ENCODE measurements at regions not wholly inside any gene's neighbourhood (a gene's known extent, or its start where the extent isn't known, plus 50 kb on each side); places are given as distances from the start of the nearest gene placed in this dataset.
"Not testable (repeated sequence)": the region's sequence is repeated elsewhere in the genome, so short reads cannot be mapped to it uniquely, and the experiment has no call there.

DNA sequence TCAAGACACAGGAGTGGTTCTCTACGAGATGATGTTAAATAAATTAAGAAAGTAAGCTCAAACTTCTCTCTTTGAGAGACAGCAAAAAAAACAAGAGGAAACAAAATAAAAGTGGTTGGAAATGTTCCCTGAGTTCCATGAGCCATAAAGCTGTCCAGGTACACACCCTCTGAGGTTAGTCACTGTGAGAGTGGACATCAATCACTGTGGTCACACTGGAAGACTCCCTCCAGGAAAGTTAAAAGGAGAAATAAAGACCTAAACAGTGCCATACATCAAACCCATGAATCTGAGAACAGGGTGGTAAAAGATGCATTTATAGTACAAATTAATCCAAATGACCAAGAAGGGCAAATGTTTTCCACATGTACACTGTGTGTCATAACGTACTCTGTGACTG lies 188.9 kb upstream of the FAM174A start:
- H3K27me3 ChIP-seq (ENCODE audit: insufficient read depth, low read length); H3K9me2 ChIP-seq (ENCODE audit: insufficient read depth); H3K4me1 ChIP-seq (ENCODE audit: control insufficient read depth in 1 of 2, insufficient read depth in 2 of 2, low read length in 2 of 2); DNase-seq (ENCODE audit: low read depth, low spot score); BruUV-seq (replicated peaks); H3K36me3 ChIP-seq (ENCODE audit: control insufficient read depth in 1 of 2, insufficient read depth in 2 of 2, low read length in 2 of 2); RAD21 ChIA-PET (ENCODE audit: low non-redundant PET in 1 of 2, low total read pairs in 2 of 2, uncharacterized antibody in 2 of 2, unreplicated experiment in 2 of 2); CTCF ChIA-PET; H3K9me3 ChIP-seq (ENCODE audit: control insufficient read depth in 1 of 2, insufficient read depth in 1 of 2, low read depth in 1 of 2, low read length in 2 of 2); POLR2A ChIA-PET; H3K4me2 ChIP-seq (ENCODE audit: low read length); H3K79me2 ChIP-seq (ENCODE audit: insufficient read depth, low read length); H2AFZ ChIP-seq (ENCODE audit: low read depth, low read length, poor library complexity, severe bottlenecking); H3K9ac ChIP-seq (ENCODE audit: low read length); H3K4me3 ChIP-seq (replicated peaks in 1 of 2; ENCODE audit: low read depth in 1 of 2, low read length in 2 of 2); H4K20me1 ChIP-seq (ENCODE audit: insufficient read depth); ATAC-seq; intact Hi-C loops (cut with micrococcal nuclease); H3K27ac ChIP-seq (ENCODE audit: low read depth, low read length): not testable (repeated sequence)

DNA sequence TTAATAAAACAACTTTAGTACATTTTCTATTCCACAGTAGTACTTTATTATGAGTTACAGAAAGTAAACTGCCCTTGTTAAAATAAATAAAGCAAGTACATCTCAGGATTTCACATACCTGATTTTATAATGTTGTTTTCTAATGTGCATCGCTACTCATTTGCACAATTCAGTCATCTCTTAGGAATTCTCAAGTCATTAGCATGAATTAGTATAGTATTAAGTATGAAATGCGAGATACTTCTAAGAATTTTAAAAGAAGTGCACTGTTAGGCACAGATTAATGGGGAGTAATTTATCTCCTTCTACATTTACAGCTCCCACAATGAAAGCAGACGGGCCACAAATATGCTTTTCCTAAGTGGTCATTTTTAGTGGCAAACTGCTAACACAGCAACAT lies 193.7 kb upstream of the FAM174A start:
- POLR2A ChIA-PET; H4K20me1 ChIP-seq (ENCODE audit: insufficient read depth); BruUV-seq (replicated peaks); CTCF ChIA-PET; intact Hi-C loops (cut with micrococcal nuclease); H2AFZ ChIP-seq (ENCODE audit: low read depth, low read length, poor library complexity, severe bottlenecking); H3K9me2 ChIP-seq (ENCODE audit: insufficient read depth); DNase-seq (ENCODE audit: low read depth, low spot score); H3K27ac ChIP-seq (ENCODE audit: low read depth, low read length); H3K9ac ChIP-seq (ENCODE audit: low read length); H3K4me2 ChIP-seq (ENCODE audit: low read length); H3K9me3 ChIP-seq (ENCODE audit: control insufficient read depth in 1 of 2, insufficient read depth in 1 of 2, low read depth in 1 of 2, low read length in 2 of 2); H3K27me3 ChIP-seq (ENCODE audit: insufficient read depth, low read length); H3K79me2 ChIP-seq (ENCODE audit: insufficient read depth, low read length); ATAC-seq; H3K36me3 ChIP-seq (ENCODE audit: control insufficient read depth in 1 of 2, insufficient read depth in 2 of 2, low read length in 2 of 2); H3K4me1 ChIP-seq (ENCODE audit: control insufficient read depth in 1 of 2, insufficient read depth in 2 of 2, low read length in 2 of 2); H3K4me3 ChIP-seq (replicated peaks in 1 of 2; ENCODE audit: low read depth in 1 of 2, low read length in 2 of 2); RAD21 ChIA-PET (ENCODE audit: low non-redundant PET in 1 of 2, low total read pairs in 2 of 2, uncharacterized antibody in 2 of 2, unreplicated experiment in 2 of 2): not testable (repeated sequence)

DNA sequence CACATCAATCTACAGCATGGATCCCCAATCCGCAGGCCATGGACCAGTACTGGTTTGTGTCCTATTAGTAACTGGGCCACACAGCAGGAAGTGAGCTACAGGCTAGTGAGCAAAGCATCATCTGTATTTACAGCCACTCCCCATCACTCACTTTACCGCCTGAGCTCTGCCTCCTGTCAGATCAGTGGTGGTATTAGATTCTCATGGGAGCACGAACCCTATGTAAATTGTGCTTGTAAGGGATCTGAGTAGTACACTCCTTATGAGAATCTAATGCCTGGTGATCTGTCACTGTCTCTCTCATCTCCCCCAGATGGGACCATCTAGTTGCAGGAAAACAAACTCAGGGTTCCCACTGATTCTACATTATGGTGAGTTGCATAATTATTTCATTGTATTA lies 212.7 kb upstream of the FAM174A start:
- Histone ChIP-seq H3K9ac (ENCODE audit: low read length) (no peak overlapping the region), H3K9me3 (ENCODE audit: control insufficient read depth in 1 of 2, insufficient read depth in 1 of 2, low read depth in 1 of 2, low read length in 2 of 2) (no peaks in the 10 kb centered on the region), H3K4me2 (ENCODE audit: low read length) (no peak overlapping the region), H3K4me3 (replicated peaks in 1 of 2; ENCODE audit: low read depth in 1 of 2, low read length in 2 of 2) (no peak overlapping the region), H2AFZ (ENCODE audit: low read depth, low read length, poor library complexity, severe bottlenecking) (no peak overlapping the region), H3K27ac (ENCODE audit: low read depth, low read length) (no peak overlapping the region), H3K27me3 (ENCODE audit: insufficient read depth, low read length) (no peaks in the 10 kb centered on the region), H3K36me3 (ENCODE audit: control insufficient read depth in 1 of 2, insufficient read depth in 2 of 2, low read length in 2 of 2) (no peaks in the 10 kb centered on the region), H3K9me2 (ENCODE audit: insufficient read depth) (no peaks in the 10 kb centered on the region), H3K79me2 (ENCODE audit: insufficient read depth, low read length) (no peaks in the 10 kb centered on the region), H4K20me1 (ENCODE audit: insufficient read depth) (no peaks in the 10 kb centered on the region), H3K4me1 (ENCODE audit: control insufficient read depth in 1 of 2, insufficient read depth in 2 of 2, low read length in 2 of 2) (no peaks in the 10 kb centered on the region)
- ChIA-PET CTCF (no interaction called here), POLR2A (no interaction called here), RAD21 (ENCODE audit: low non-redundant PET in 1 of 2, low total read pairs in 2 of 2, uncharacterized antibody in 2 of 2, unreplicated experiment in 2 of 2) (no interaction called here)
- intact Hi-C loops (cut with micrococcal nuclease) = no loop called here
- DNase-seq (ENCODE audit: low read depth, low spot score) (no peak), ATAC-seq (no peak)
- BruUV-seq (replicated peaks) = no TSS peak
- TF ChIP-seq, protein P1, sequence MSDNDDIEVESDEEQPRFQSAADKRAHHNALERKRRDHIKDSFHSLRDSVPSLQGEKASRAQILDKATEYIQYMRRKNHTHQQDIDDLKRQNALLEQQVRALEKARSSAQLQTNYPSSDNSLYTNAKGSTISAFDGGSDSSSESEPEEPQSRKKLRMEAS (IDR thresholded peaks at IDR 0.05) = no peak
- TF ChIP-seq EZH2 (IDR thresholded peaks at IDR 0.05) (no peak), TCF7L2 (IDR thresholded peaks at IDR 0.05; ENCODE audit: borderline replicate concordance, extremely low read depth, insufficient read depth, insufficient read length) (no peak), RAD21 (IDR thresholded peaks at IDR 0.05; ENCODE audit: low read depth) (no peak), CBX3 (IDR thresholded peaks at IDR 0.05; ENCODE audit: low read depth) (no peak), ELF1 (IDR thresholded peaks at IDR 0.05; ENCODE audit: borderline replicate concordance, low read depth) (no peak), JUND (IDR thresholded peaks at IDR 0.05) (no peak), SIN3A (IDR thresholded peaks at IDR 0.05; ENCODE audit: low read depth) (no peak), FOSL1 (IDR thresholded peaks at IDR 0.05; ENCODE audit: low read depth) (no peak)
- TF ChIP-seq, protein P2, sequence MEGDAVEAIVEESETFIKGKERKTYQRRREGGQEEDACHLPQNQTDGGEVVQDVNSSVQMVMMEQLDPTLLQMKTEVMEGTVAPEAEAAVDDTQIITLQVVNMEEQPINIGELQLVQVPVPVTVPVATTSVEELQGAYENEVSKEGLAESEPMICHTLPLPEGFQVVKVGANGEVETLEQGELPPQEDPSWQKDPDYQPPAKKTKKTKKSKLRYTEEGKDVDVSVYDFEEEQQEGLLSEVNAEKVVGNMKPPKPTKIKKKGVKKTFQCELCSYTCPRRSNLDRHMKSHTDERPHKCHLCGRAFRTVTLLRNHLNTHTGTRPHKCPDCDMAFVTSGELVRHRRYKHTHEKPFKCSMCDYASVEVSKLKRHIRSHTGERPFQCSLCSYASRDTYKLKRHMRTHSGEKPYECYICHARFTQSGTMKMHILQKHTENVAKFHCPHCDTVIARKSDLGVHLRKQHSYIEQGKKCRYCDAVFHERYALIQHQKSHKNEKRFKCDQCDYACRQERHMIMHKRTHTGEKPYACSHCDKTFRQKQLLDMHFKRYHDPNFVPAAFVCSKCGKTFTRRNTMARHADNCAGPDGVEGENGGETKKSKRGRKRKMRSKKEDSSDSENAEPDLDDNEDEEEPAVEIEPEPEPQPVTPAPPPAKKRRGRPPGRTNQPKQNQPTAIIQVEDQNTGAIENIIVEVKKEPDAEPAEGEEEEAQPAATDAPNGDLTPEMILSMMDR (IDR thresholded peaks at IDR 0.05 in 2 of 3, conservative IDR thresholded peaks at IDR 0.05 in 1 of 3; ENCODE audit: borderline replicate concordance in 1 of 3, insufficient read depth in 1 of 3, low read depth in 2 of 3, low read length in 2 of 3) = no peak
